ENCODE measurements at regions not wholly inside any gene's neighbourhood (a gene's known extent, or its start where the extent isn't known, plus 50 kb on each side); places are given as distances from the start of the nearest gene placed in this dataset.

DNA sequence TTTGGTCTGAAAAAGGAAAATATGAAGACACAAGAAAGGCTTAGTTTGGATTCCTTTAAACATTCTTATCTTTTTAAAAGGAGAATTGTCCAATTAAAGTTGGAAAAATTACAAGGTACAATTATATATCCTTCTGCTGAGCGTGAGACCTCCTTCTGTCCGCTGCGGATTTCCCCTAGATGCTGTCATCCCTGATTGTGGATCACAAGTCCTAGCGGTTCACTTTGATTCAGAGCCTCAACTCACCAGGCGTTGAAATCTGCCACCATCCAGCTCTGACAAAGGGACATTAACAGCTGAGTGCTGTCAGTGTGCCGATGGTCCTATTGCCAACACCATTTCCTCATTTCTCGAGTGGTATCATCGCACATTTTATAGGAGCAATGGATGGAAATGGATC is 73.1 kb upstream of the PTER start:
- H3K27me3 Mint-ChIP-seq, result no peaks in the 10 kb centered on the region
- H3K4me1 Mint-ChIP-seq (ENCODE audit: low read depth), result peaks cover 10% of the 10 kb centered on the region
- no peak for DNase-seq (ENCODE audit: low spot score, unreplicated experiment)
- H3K9me3 Mint-ChIP-seq (ENCODE audit: low read depth), result peaks cover 21% of the 10 kb centered on the region
- peaks cover 4% of the 10 kb centered on the region for H3K36me3 Mint-ChIP-seq (ENCODE audit: insufficient read depth)
- TF ChIP-seq, protein P1, sequence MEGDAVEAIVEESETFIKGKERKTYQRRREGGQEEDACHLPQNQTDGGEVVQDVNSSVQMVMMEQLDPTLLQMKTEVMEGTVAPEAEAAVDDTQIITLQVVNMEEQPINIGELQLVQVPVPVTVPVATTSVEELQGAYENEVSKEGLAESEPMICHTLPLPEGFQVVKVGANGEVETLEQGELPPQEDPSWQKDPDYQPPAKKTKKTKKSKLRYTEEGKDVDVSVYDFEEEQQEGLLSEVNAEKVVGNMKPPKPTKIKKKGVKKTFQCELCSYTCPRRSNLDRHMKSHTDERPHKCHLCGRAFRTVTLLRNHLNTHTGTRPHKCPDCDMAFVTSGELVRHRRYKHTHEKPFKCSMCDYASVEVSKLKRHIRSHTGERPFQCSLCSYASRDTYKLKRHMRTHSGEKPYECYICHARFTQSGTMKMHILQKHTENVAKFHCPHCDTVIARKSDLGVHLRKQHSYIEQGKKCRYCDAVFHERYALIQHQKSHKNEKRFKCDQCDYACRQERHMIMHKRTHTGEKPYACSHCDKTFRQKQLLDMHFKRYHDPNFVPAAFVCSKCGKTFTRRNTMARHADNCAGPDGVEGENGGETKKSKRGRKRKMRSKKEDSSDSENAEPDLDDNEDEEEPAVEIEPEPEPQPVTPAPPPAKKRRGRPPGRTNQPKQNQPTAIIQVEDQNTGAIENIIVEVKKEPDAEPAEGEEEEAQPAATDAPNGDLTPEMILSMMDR (IDR thresholded peaks at IDR 0.05; ENCODE audit: unreplicated experiment), result no peak
- no peak overlapping the region for H3K4me3 Mint-ChIP-seq (ENCODE audit: low read depth)
- no peak overlapping the region for H3K27ac Mint-ChIP-seq

DNA sequence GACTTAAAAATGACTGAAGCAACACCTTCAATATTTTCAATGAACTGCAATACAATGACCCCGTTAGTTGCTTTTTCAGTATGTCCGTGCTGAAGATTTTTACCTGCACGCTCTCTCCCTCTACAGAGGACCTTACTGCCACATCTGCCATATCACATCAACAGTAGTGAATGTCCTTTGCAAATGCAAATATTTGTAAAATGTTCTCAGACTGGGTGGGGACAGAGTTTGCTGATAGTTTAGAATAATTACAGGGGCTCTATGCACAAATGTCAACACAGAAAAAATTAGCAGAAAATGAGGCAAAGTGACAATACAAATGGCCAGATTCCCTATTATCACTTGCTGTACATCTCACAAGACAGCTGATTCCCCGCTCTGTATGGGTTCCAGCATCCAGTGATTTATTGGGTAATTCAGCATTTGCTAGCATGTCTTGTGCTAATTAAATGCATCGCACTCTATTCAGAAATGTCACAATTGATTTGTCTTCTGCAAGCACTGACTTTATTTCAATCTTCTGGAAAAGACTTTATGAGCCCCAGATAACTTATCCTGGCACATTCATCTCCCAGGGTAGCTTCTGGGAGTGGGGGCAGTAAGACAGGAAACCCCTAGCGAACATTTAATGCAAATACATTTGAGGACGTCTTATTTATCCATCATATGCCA is 69.1 kb upstream of the PTER start:
- TF ChIP-seq, protein P1 (IDR thresholded peaks at IDR 0.05; ENCODE audit: unreplicated experiment), result no peak
- H3K9me3 Mint-ChIP-seq (ENCODE audit: low read depth), result no peaks in the 10 kb centered on the region
- H3K4me3 Mint-ChIP-seq (ENCODE audit: low read depth), result no peak overlapping the region
- DNase-seq (ENCODE audit: low spot score, unreplicated experiment), result no peak
- H3K36me3 Mint-ChIP-seq (ENCODE audit: insufficient read depth), result no peaks in the 10 kb centered on the region
- H3K4me1 Mint-ChIP-seq (ENCODE audit: low read depth), result peaks cover 10% of the 10 kb centered on the region
- H3K27ac Mint-ChIP-seq, result no peak overlapping the region
- no peaks in the 10 kb centered on the region for H3K27me3 Mint-ChIP-seq

DNA sequence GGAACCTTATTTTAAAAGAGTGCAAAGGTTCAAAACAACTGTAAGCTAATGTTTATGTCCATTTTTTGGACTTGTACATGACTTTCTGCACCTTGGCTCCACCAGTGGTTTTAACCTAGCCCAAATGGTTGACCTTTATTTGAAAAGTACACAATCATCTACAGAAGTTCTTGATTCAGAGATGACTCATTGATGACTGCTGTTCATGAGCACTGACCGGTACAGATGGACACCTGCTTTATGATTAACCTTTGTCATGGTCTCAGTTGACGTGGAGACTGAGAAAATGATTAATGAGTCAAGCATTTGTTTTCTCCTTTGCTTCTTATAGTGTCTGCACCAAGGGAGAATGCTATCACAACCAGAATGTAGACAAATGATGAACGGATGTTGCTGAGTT is 55.7 kb upstream of the PTER start:
- Mint-ChIP-seq H3K27me3 (peaks cover 20% of the 10 kb centered on the region), H3K4me3 (ENCODE audit: low read depth) (no peak overlapping the region), H3K36me3 (ENCODE audit: insufficient read depth) (no peaks in the 10 kb centered on the region), H3K4me1 (ENCODE audit: low read depth) (no peaks in the 10 kb centered on the region), H3K27ac (no peak overlapping the region), H3K9me3 (ENCODE audit: low read depth) (no peaks in the 10 kb centered on the region)
- TF ChIP-seq, protein P1 (IDR thresholded peaks at IDR 0.05; ENCODE audit: unreplicated experiment), result no peak
- no peak for DNase-seq (ENCODE audit: low spot score, unreplicated experiment)

DNA sequence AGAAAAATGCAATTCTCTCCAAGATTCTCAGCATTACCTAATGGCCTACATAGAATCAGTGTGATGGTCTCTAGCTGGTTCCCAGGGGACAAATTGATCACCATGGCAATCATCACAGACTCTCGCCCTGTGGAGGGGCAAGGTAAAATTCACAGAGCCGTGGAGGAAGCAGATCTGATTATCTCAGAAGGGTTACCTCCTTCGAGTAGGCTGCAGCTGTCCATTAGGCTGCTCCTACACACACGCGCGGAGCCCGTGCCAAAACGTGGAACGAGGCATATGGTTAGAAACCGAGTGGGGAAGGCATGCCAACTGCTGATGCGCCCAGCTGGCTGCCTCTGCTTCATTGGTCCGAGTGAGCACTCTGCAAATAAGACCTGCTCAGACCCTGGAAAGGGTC is 52.8 kb upstream of the PTER start:
- no peak overlapping the region for H3K27ac Mint-ChIP-seq
- H3K27me3 Mint-ChIP-seq, result peaks cover 24% of the 10 kb centered on the region
- TF ChIP-seq, protein P1 (IDR thresholded peaks at IDR 0.05; ENCODE audit: unreplicated experiment), result no peak
- H3K4me1 Mint-ChIP-seq (ENCODE audit: low read depth), result no peaks in the 10 kb centered on the region
- H3K36me3 Mint-ChIP-seq (ENCODE audit: insufficient read depth), result no peaks in the 10 kb centered on the region
- no peaks in the 10 kb centered on the region for H3K9me3 Mint-ChIP-seq (ENCODE audit: low read depth)
- DNase-seq (ENCODE audit: low spot score, unreplicated experiment), result no peak
- no peak overlapping the region for H3K4me3 Mint-ChIP-seq (ENCODE audit: low read depth)

DNA sequence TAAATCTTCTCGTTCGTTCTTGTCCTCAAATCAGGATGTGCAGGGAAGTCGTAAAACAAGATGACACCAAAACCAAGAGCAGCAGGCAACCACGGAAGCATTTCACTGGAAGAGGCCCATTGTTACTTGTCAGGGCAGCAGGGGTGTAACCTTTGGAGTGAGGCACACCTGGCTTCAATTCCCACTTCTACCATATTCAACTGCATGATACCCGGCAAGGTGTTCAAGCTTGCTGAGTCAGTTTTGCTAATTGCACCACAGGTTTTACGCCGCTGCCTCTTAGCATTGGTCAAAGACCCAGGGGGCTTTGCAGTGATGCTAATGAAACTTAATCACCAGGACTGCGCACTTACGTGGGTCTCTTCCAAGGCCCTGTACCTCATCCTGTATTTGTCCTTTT is 50.0 kb upstream of the PTER start:
- TF ChIP-seq, protein P1 (IDR thresholded peaks at IDR 0.05; ENCODE audit: unreplicated experiment), result no peak
- no peak for DNase-seq (ENCODE audit: low spot score, unreplicated experiment)
- no peak overlapping the region for H3K27ac Mint-ChIP-seq
- H3K27me3 Mint-ChIP-seq, result peaks cover 24% of the 10 kb centered on the region
- no peaks in the 10 kb centered on the region for H3K36me3 Mint-ChIP-seq (ENCODE audit: insufficient read depth)
- peaks cover 3% of the 10 kb centered on the region for H3K9me3 Mint-ChIP-seq (ENCODE audit: low read depth)
- H3K4me1 Mint-ChIP-seq (ENCODE audit: low read depth), result peaks cover 3% of the 10 kb centered on the region
- no peak overlapping the region for H3K4me3 Mint-ChIP-seq (ENCODE audit: low read depth)
